Suppressor macrophage (primary cell): ENCODE measurements at regions not wholly inside any gene's neighbourhood (a gene's known extent, or its start where the extent isn't known, plus 50 kb on each side); places are given as distances from the start of the nearest gene placed in this dataset.
"Not testable (repeated sequence)": the region's sequence is repeated elsewhere in the genome, so short reads cannot be mapped to it uniquely, and the experiment has no call there.

Experiments
- DNase-seq, 4 experiments: peaks; one replicate each; pipeline ENCODE4 v3.0.0-alpha.2; 2020 to 2022

GRCh38 chr1:29695036-29695435 lies 458.7 kb downstream of the PTPRU start:
- DNase-seq, result no peak

DNA sequence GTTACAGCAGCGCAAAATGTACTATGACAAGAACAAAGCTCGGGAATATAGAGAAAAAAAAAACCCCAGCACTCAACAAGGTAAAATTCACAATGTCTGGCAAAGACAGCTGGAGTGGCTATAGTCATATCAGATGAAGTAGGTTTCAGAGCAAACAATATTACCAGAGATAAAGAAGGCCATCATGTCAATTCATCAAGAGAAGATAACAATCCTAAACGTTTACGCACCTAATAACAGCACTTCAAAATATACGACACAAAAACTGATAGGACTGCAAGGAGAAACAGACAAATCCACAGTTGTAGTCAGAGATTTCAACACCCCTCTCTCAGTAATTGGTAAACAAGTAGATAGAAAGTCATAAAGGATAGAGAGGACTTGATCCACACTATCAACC lies 455.2 kb downstream of the PTPRU start:
- no peak for DNase-seq

GRCh38 chr1:29690156-29690555 lies 453.8 kb downstream of the PTPRU start:
- DNase-seq, result no peak

- DNase-seq, result no peak
Observed at GRCh38 chr1:29689372-29690030, 453.2 kb downstream of the PTPRU start.

DNA sequence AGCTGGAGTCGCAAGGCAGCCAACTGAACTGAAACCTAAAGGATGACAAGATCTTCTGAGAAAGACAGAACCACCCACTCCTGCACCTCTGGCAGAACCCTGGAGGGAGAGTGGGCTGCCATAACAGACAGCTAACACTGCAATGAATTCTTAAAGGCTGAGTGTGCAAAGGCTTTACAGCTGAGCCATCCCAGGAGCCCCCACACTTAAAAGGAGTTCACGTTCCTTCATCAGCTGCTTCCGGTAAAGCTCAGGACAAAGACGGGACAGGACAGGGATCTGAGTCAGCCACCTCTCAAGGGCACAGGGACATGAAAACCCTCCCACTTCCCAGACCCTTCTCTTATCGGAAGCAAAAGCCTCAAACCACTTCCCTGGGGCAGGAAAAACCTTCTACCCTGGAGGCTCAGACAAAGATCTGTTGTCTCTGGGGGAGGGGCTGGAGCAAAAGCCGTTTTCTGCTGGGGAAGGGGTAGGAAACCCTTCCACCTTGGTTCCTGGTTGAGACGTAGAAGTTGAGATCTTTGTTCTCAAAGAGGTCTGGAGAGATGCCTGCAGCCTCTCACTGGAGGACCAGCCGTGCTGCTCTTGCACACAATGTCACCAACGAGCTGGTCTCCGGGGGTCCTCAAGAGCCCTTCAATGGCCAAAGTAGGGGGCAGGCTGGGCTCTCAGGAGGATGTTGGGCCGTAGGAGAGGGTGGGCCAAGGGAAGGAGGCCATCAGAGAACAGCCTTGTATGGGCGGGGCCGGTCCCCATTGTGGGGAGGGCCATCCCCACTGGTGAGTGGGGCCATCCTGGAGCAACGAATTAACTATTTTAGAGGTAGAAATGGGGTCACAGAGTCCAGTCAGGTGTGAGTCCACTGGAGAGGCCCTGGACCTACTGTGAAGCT lies 452.4 kb downstream of the PTPRU start:
- no peak for DNase-seq

- DNase-seq, result no peak
Observed at GRCh38 chr1:29687601-29688244, 451.4 kb downstream of the PTPRU start.

DNA sequence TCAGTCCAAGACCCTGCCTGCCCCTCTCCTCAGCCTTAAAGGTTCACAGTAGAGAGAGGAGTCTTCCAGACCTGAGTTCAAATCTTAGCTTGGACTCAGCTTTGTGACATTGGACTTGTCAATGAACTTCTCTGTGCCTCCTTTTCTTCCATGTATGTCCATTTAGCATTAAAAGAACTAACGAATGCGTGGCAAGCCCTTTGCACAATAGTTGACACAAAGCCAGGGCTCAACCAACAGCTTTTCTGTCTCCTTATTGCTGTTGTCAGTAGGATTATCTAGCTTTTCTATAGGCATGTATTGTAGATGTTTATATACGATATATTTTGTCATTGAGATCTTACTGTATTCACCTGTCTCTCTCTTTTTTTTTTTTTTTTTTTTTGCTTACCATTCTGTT lies 450.8 kb downstream of the PTPRU start:
- no peak for DNase-seq

DNA sequence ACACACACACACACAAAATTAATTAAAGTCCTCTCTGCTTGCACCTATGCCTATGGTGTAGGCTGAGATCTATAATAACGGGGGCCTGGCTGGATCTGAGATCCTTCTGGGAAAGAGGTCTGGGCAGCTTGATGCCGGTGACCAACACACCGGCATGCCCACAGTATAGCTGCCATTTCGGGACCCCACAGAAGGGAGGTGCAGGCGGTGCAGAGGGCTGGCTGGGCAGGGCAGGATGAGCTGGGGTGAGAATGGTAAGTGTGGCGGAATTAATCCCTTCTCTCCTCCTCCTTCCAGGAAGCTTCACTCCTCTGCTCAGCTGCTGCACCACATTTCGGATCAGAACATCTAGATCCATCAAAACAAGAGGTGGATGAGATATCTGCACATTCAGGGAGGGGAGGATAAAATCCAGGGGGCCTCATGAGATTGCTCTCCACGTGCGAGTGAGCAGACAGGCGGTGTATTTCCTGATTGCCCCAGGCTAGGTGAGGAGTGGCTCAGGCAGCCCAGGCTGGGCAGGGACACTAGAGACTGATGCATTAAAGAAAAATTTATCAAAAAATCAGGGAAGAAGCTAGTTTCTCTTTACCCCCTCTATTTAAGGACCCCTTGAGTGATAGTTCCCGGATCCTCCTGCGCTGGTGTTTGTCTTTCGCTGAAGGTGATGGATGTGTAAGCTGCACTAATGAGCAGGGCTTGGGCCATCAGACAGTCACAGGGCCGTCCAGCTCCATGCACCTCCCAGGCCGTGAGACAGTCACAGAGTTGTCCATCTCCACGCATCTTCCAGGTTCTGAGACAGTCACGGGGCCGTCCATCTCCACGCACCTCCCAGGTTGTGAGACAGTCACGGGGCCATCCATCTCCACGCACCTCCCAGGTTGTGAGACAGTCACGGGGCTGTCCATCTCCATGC lies 449.9 kb downstream of the PTPRU start:
- DNase-seq, result no peak

GRCh38 chr1:29685387-29685786 lies 449.1 kb downstream of the PTPRU start:
- DNase-seq, result no peak

- no peak for DNase-seq
Observed at GRCh38 chr1:29684141-29684540, 447.8 kb downstream of the PTPRU start.

DNA sequence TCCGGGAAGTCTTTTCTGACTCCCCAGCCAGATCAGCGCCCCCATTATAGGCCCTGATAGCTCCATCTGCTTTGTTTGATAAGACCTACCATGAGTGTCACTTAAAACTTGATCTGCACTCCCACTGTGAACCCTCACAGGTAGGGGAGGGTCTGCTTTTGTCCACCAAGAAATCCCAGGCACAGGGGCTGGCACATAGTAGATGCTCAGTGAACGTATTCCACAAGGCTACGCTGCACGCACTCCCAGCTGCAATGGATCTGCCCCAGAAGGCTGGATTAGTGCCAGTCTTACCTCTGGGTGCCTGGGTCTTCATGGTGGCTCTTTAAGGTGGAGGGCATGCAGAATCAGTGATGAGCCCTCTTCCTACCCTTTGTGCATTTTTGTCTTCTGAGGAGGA lies 447.1 kb downstream of the PTPRU start:
- no peak for DNase-seq

- DNase-seq, result no peak
Observed at GRCh38 chr1:29682919-29683295, 446.6 kb downstream of the PTPRU start.

DNA sequence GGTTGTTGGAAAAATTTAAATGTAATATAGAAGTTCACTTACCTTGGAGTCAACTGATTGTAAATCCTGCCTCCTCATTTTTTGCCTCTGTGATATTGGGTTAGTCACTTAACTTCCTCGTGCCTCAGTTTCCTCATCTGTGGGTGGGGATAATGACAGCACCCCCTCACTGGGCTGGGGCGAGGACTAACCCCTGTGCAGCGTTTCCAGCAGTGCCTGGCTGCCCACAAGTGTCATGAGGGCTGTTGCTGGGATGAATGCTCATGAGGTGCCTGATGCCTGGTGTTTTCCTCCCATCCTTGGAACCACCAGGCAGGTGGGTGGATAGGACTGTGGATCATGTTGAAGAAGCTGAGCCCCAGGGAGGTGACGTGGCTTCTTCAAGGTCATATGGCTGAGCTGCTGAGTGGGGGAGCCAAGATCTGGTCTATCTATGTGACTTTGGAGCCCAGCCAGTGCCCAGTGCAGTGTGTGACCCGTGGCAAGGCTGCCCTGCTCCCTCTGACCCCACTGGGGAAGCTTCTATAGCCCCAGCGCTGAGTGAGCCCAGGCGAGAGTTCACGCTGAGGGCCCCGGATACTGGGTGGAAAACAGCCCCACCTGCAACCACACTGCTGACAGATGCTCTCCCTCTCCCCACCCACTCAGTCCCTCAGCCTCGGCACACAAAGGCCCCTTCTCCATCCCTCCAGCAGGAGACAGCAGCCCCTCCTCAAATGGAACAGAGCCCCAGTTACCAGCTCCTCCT lies 446.0 kb downstream of the PTPRU start:
- DNase-seq, result no peak

GRCh38 chr1:29681416-29681815 lies 445.1 kb downstream of the PTPRU start:
- DNase-seq, result not testable (repeated sequence)

GRCh38 chr1:29679828-29680558 lies 443.7 kb downstream of the PTPRU start:
- DNase-seq, result no peak

GRCh38 chr1:29679316-29679715 lies 443.0 kb downstream of the PTPRU start:
- no peak for DNase-seq

GRCh38 chr1:29677028-29678024 lies 441.0 kb downstream of the PTPRU start:
- no peak for DNase-seq

GRCh38 chr1:29676496-29676895 lies 440.2 kb downstream of the PTPRU start:
- no peak for DNase-seq

- DNase-seq, result no peak
Observed at GRCh38 chr1:29675481-29676263, 439.4 kb downstream of the PTPRU start.
